ENCODE measurements at regions not wholly inside any gene's neighbourhood (a gene's known extent, or its start where the extent isn't known, plus 50 kb on each side); places are given as distances from the start of the nearest gene placed in this dataset.

DNA sequence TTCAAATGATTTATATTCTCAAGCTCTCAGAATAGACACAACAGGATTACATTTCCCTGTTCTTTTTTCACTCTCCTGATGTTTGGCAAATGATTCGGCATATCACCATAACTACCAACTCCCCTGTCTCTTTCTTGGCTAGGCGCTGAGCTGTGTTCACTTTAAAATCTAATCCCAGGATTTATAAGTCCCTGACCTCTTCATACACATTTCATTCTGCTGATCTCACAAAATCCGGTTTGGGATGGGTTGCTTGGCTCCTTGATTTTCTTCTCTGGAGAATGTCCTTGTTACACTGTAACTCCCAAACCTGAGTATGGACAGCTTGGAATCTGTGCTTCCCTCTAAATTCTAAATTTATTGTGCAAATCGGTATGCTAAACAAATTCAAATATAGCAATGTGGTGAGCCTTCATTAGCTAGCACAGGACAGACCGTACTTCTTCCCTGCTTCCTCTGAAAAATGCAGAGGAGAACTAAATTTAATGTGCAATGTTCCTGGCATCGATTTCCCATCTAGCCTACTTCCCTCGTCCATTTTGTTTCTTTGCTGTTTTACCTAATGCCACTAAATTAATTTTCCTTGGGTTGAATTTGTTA lies 858.5 kb upstream of the FAT3 start:
- TF ChIP-seq CTCF (IDR thresholded peaks at IDR 0.05) (no peak), EZH2 (IDR thresholded peaks at IDR 0.05; ENCODE audit: borderline replicate concordance, insufficient read depth, low read depth, low read length, poor library complexity, severe bottlenecking) (no peak)
- peaks cover 3% of the 10 kb centered on the region for H3K9me3 Mint-ChIP-seq (ENCODE audit: insufficient read depth)

GRCh38 chr11:91350931-91351330 lies 873.7 kb upstream of the FAT3 start:
- Mint-ChIP-seq H3K4me3 (no peak overlapping the region), H3K27ac (no peak overlapping the region), H3K9me3 (ENCODE audit: insufficient read depth) (peaks cover 2% of the 10 kb centered on the region), H3K4me1 (no peaks in the 10 kb centered on the region), H3K27me3 (no peaks in the 10 kb centered on the region)
- Histone ChIP-seq H3K4me2 (replicated peaks; ENCODE audit: low read depth, low read length, poor library complexity, severe bottlenecking) (no peak overlapping the region), H2AFZ (ENCODE audit: insufficient read depth, low read depth, low read length, poor library complexity, severe bottlenecking) (no peak overlapping the region), H3K9ac (ENCODE audit: low read length) (no peak overlapping the region), H3K27me3 (replicated peaks in 1 of 4; ENCODE audit: control extremely low read depth in 1 of 4, control insufficient read depth in 3 of 4, insufficient read depth in 4 of 4, low read length in 3 of 4) (no peaks in the 10 kb centered on the region), H3K4me3 (ENCODE audit: control extremely low read depth in 1 of 5, extremely low read depth in 1 of 5, insufficient read depth in 1 of 5, low read depth in 2 of 5, low read length in 4 of 5) (no peak overlapping the region), H3K36me3 (replicated peaks in 1 of 2; ENCODE audit: control extremely low read depth in 1 of 2, control insufficient read depth in 1 of 2, extremely low read depth in 1 of 2, insufficient read depth in 2 of 2, low read length in 1 of 2) (no peaks in the 10 kb centered on the region), H3K9me3 (ENCODE audit: control extremely low read depth in 1 of 3, control insufficient read depth in 2 of 3, insufficient read depth in 1 of 3, low read length in 2 of 3) (no peaks in the 10 kb centered on the region), H4K20me1 (ENCODE audit: control insufficient read depth, insufficient read depth, low read length, poor library complexity, severe bottlenecking) (no peaks in the 10 kb centered on the region), H3K27ac (ENCODE audit: low read length in 2 of 2) (no peak overlapping the region), H3K79me2 (ENCODE audit: control insufficient read depth, insufficient read depth, low read length) (no peaks in the 10 kb centered on the region), H3K4me1 (ENCODE audit: control insufficient read depth in 2 of 2, insufficient read depth in 2 of 2, low read length in 2 of 2) (no peaks in the 10 kb centered on the region)
- TF ChIP-seq EZH2 (IDR thresholded peaks at IDR 0.05; ENCODE audit: borderline replicate concordance, insufficient read depth, low read depth, low read length, poor library complexity, severe bottlenecking) (no peak), CTCF (IDR thresholded peaks at IDR 0.05) (no peak)
- WGBS (ENCODE audit: insufficient coverage) = 92% methylated on average over 2 of the region's 3 CpGs
- DNase-seq (no peak), ATAC-seq (ENCODE audit: low read depth) (no peak)
- intact Hi-C loops (cut with micrococcal nuclease) = no loop called here
- CTCF ChIA-PET = no interaction called here
- POLR2A ChIA-PET = no interaction called here

More for the DNA sequence above, 858.5 kb upstream of the FAT3 start:
- H3K9ac ChIP-seq (ENCODE audit: low read length) = no peak overlapping the region
- H3K4me1 ChIP-seq (ENCODE audit: control insufficient read depth in 2 of 2, insufficient read depth in 2 of 2, low read length in 2 of 2) = no peaks in the 10 kb centered on the region
- DNase-seq (no peak), ATAC-seq (ENCODE audit: low read depth) (no peak)
- H3K79me2 ChIP-seq (ENCODE audit: control insufficient read depth, insufficient read depth, low read length) = no peaks in the 10 kb centered on the region
- ChIA-PET POLR2A (no interaction called here), CTCF (interaction anchor here (0.6 kb wide), 1 partner anchor 190 kb away, joined by 3 read pairs; no protein-coding TSS in a partner anchor)
- no peaks in the 10 kb centered on the region for H3K9me3 ChIP-seq (ENCODE audit: control extremely low read depth in 1 of 3, control insufficient read depth in 2 of 3, insufficient read depth in 1 of 3, low read length in 2 of 3)
- H3K27me3 ChIP-seq (replicated peaks in 1 of 4; ENCODE audit: control extremely low read depth in 1 of 4, control insufficient read depth in 3 of 4, insufficient read depth in 4 of 4, low read length in 3 of 4) = no peaks in the 10 kb centered on the region
- H3K27ac ChIP-seq (ENCODE audit: low read length in 2 of 2) = no peak overlapping the region
- H2AFZ ChIP-seq (ENCODE audit: insufficient read depth, low read depth, low read length, poor library complexity, severe bottlenecking) = no peak overlapping the region
- no peak overlapping the region for H3K4me3 ChIP-seq (ENCODE audit: control extremely low read depth in 1 of 5, extremely low read depth in 1 of 5, insufficient read depth in 1 of 5, low read depth in 2 of 5, low read length in 4 of 5)
- Mint-ChIP-seq H3K4me3 (no peak overlapping the region), H3K4me1 (no peaks in the 10 kb centered on the region), H3K27ac (no peak overlapping the region), H3K27me3 (no peaks in the 10 kb centered on the region)
- 88% methylated on average over 4 of the region's 7 CpGs for WGBS (ENCODE audit: insufficient coverage)
- no peaks in the 10 kb centered on the region for H4K20me1 ChIP-seq (ENCODE audit: control insufficient read depth, insufficient read depth, low read length, poor library complexity, severe bottlenecking)
- intact Hi-C loops (cut with micrococcal nuclease) = no loop called here
- no peak overlapping the region for H3K4me2 ChIP-seq (replicated peaks; ENCODE audit: low read depth, low read length, poor library complexity, severe bottlenecking)
- no peaks in the 10 kb centered on the region for H3K36me3 ChIP-seq (replicated peaks in 1 of 2; ENCODE audit: control extremely low read depth in 1 of 2, control insufficient read depth in 1 of 2, extremely low read depth in 1 of 2, insufficient read depth in 2 of 2, low read length in 1 of 2)
